ENCODE measurements at regions not wholly inside any gene's neighbourhood (a gene's known extent, or its start where the extent isn't known, plus 50 kb on each side); places are given as distances from the start of the nearest gene placed in this dataset.
"Not testable (repeated sequence)": the region's sequence is repeated elsewhere in the genome, so short reads cannot be mapped to it uniquely, and the experiment has no call there.

DNA sequence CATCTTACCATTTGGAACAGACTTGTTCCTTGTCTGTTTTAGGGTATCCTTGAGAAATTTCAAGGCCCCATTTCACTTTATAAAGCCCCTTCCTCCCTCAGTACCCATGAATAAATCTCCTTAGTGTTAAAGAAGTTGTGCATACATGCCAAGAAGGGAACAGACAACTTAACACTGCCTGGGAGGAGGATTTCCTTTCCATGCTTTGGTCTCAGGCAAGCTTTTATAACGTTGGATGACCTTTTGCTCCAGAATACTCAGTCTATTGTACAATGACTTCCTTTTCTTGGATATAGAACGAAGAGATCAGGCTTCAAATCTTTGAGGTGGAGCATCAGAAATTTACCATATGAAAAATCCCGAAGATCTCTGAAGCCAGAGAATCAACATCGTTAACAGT lies 551.4 kb downstream of the PRKD1 start:
- no peak for DNase-seq (ENCODE audit: low read depth)

- no peak for DNase-seq (ENCODE audit: low read depth)
These were observed 546.8 kb downstream of the PRKD1 start for GRCh38 chr14:29380826-29381225.

DNA sequence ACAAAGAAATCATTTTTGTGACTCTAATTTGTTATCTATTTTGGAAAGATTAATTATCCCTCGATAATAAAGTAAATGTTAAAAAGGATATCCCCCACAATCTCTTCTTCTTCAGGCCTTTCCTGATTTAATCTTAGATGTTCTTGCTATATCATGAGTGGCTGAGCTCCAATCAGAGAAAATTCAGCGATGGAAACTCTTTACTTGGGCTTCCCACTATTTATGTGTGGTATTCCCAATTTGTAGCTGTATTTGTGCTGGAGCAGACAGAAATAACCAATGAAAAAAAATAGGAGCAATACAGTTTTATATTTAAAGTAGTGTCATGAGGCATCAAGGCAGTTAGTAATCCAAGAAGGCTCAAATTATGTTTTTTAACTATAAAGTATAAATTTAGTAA lies 539.1 kb downstream of the PRKD1 start:
- no peak for DNase-seq (ENCODE audit: low read depth)

GRCh38 chr14:29390081-29390832 lies 537.4 kb downstream of the PRKD1 start:
- DNase-seq (ENCODE audit: low read depth) = no peak

- DNase-seq (ENCODE audit: low read depth) = no peak
These were observed 536.4 kb downstream of the PRKD1 start for GRCh38 chr14:29391231-29391630.

DNA sequence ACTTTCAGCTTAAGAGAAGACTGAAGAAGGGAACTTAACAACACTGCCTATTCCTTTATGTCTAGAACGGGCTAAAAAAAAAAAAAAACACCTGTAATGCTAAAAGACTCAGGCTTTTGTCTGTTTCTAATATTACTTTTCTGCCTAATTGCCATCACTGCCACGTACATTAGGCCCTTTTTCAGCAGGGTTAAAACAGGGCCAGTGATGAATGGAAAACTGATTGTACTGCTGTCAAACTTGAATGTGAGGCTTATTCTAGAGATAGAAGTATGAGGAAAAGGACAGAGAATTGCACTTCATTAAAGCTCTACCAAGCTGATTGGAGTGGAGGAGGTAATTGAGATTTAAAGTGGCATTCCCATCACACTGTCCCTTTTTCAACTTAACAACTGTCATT lies 535.8 kb downstream of the PRKD1 start:
- no peak for DNase-seq (ENCODE audit: low read depth)

DNA sequence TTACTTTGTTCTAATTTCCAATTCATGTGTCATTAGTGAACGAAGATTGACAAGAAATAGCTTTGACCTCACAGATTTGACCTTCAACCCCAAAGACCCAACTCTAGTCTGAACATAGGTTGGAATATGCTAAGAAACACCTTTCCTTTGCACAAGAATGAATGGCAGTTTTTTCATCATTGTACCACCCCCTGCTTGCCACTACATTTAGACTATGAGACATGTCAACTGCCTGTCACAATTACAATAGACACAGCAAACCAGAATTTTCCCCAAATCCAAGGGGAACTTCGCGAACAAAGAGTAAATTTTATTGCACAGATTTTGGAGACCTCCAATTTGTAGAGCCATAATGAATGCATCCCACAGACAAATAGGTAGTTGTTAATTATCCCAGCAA lies 535.4 kb downstream of the PRKD1 start:
- no peak for DNase-seq (ENCODE audit: low read depth)

DNA sequence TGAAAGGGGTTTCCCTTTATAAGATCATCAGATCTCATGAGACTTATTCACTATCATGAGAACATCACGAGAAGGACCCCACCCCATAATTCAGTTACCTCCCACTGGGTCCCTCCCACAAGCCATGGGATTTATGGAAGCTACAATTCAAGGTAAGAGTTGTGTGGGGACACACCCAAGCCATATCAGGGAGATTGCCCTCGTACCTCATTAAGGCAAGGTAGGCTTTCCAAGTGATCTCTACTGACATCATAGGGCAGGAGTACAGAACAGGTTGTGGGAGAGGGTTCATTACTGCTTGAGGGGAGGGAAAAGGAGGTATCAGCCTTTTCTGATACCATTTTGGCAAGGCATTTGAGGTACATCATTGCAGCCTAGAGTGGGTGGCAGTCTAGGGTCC lies 524.6 kb downstream of the PRKD1 start:
- no peak for DNase-seq (ENCODE audit: low read depth)

- no peak for DNase-seq (ENCODE audit: low read depth)
These were observed 517.1 kb downstream of the PRKD1 start for GRCh38 chr14:29410581-29410980.

DNA sequence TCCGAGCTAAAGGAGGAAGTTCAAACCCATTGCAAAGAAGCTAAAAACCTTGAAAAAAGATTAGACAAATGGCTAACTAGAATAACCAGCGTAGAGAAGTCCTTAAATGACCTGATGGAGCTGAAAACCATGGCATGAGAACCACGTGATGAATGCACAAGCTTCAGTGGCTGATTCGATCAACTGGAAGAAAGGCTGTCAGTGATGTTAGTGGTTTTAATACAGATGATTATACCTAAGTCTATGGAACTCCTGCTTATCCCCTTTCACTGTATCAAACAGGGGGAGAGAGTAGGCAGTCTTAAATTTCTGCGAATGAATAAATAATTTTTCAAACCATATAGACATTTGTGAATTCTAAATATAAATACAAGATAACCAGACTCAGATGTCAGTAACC lies 512.7 kb downstream of the PRKD1 start:
- not testable (repeated sequence) for DNase-seq (ENCODE audit: low read depth)

- no peak for DNase-seq (ENCODE audit: low read depth)
These were observed 507.9 kb downstream of the PRKD1 start for GRCh38 chr14:29419736-29420135.

GRCh38 chr14:29421156-29421728 lies 506.4 kb downstream of the PRKD1 start:
- DNase-seq (ENCODE audit: low read depth) = no peak

GRCh38 chr14:29425705-29426482 lies 501.8 kb downstream of the PRKD1 start:
- no peak for DNase-seq (ENCODE audit: low read depth)

DNA sequence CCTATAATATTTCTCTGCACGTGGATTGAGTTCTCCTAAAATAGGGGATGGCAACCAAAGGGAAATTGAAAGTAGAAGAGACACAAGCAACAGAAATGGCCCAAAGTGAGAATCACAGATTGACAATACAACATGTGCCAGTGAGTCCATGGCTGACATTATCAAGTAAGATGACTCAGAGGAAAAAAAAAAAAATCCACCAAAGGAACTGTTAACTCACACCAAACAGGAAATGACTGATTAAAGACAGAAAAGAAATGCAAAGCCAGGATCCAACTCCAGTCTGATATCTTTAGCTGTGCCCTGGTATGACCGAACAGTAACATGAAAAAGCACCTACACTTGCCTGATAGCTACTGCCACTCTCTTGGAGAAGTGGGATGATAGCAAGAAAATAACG lies 485.0 kb downstream of the PRKD1 start:
- DNase-seq (ENCODE audit: low read depth) = no peak

GRCh38 chr14:29444216-29444615 lies 483.4 kb downstream of the PRKD1 start:
- DNase-seq (ENCODE audit: low read depth) = no peak

DNA sequence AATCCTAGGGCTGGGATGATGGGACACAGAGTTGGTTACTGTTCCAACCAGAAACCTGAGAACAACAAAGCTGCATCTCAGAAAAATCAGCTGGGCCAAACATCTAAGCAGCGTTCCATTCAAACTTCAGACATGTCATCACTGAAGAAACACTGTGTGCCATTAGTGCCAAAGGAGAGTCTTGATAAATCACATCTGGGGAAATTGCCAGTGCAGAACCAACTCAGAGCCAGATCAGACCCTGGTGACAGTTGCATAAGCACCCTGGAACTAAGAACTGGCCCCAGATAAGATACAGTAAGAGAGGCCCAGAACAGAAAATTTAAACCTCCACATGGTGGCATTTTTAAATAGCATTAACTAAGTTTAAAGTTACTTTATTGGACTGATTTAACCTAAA lies 482.8 kb downstream of the PRKD1 start:
- no peak for DNase-seq (ENCODE audit: low read depth)

- DNase-seq (ENCODE audit: low read depth) = no peak
These were observed 480.7 kb downstream of the PRKD1 start for GRCh38 chr14:29446971-29447370.

GRCh38 chr14:29451941-29452340 lies 475.7 kb downstream of the PRKD1 start:
- DNase-seq (ENCODE audit: low read depth) = no peak

- no peak for DNase-seq (ENCODE audit: low read depth)
These were observed 474.6 kb downstream of the PRKD1 start for GRCh38 chr14:29453045-29453444.

- DNase-seq (ENCODE audit: low read depth) = no peak
These were observed 473.5 kb downstream of the PRKD1 start for GRCh38 chr14:29454026-29454693.

GRCh38 chr14:29458547-29458946 lies 469.1 kb downstream of the PRKD1 start:
- no peak for DNase-seq (ENCODE audit: low read depth)

GRCh38 chr14:29459531-29459930 lies 468.1 kb downstream of the PRKD1 start:
- DNase-seq (ENCODE audit: low read depth) = no peak

Measured in activated T-cell treated with anti-CD3 and anti-CD28 coated beads for 48 hours (primary cell).